GM21717 (cell line): ENCODE measurements at regions not wholly inside any gene's neighbourhood (a gene's known extent, or its start where the extent isn't known, plus 50 kb on each side); places are given as distances from the start of the nearest gene placed in this dataset.

ENCODE experiments used
- ATAC-seq: cut with Tn5 transposase; IDR thresholded peaks from one replicate; pipeline ENCODE4 v1.9.1; 2021; ENCODE audit warnings: mild to moderate bottlenecking, moderate library complexity; ENCODE audit not compliant: unreplicated experiment

DNA sequence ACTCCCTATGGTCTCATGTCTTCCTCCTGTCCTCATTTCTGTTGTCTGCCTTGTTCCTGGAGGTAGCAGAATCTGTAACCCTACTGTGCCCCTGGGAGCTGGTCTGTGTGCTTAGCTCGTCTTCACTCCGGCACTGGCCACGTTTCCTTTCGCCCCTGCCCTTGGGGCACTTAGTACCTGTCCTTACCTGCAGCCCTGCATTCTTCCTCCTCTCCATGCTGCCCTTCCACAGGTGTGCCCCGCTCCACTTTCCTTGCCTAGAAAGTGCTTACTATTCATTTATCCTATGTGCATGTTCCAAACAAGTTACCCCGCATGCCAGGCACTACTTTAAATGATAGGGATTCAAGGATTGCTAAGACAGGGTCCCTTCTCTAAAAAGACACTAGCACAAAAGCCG is 199.9 kb upstream of the ZMIZ1 start:
- ATAC-seq: no peak

GRCh38 chr10:78869508-78870454 is 199.0 kb upstream of the ZMIZ1 start:
- no peak for ATAC-seq

DNA sequence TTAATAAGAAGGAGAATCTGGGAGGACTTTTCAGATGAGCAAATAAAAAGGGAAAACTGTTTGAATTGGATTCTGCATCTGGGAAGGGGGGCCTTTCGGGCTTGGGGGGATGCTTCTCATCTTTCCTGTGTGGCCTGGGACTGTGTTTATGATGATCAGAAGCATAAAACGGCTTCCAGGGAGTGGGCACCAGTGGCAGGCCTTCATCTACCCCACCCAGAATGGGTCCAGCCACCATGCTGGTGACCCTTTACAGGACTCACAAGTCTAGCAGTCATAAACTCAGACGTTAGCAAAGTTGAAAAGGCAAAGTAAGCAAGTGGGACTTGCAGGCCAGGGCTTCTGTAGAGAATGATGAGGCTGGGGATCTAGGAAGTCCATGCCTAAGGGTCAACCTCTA is 198.3 kb upstream of the ZMIZ1 start:
- ATAC-seq: no peak

DNA sequence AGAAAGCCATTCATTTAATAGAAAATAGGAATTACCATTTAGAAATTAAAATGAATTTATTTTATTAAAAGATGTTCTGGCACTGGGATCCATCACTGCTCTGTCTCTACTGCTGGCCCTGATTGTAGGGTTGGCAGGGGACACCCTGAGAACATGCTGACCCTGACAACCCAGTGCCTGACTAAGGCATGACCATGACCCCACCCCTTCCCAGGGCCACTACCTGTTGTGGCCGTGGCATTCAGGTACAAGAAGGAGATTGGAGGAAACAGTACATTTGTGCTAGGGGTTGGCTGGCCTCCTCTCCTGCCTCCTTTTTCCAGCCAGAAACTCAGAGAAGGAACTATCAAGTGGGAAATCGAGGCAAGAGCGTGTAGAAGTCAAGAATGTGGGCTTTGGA is 197.0 kb upstream of the ZMIZ1 start:
- ATAC-seq: no peak

GRCh38 chr10:78873413-78873812 is 195.4 kb upstream of the ZMIZ1 start:
- no peak for ATAC-seq

DNA sequence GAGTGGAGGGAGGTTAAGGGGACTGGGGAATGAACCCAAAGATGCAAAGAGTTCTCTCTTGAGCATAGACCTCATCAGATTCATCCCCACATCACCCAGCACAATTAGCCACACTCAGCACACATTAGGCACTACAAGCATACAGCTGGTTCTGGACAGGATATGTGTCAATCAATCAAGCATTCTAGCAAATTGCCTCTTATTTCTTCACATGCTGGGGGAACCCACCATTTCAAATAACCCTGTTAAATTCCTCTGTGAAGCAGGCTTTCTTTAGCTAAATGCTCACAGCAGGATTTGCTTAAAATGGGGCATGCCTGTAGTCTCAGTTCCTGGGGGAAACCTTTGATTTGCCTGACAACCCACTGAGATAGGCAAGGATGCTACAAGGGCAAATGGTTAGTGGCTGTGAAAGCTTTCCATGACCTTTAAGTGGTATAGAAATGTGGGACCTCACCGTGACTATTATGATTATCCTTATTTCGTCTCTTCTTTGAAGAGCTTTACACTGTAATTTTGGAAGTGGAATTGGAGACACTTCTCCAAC is 193.4 kb upstream of the ZMIZ1 start:
- no peak for ATAC-seq

- ATAC-seq: no peak
Measured at GRCh38 chr10:78875932-78876331, 192.8 kb upstream of the ZMIZ1 start.

GRCh38 chr10:78876449-78876848 is 192.3 kb upstream of the ZMIZ1 start:
- ATAC-seq: no peak

- ATAC-seq: no peak
Measured at GRCh38 chr10:78879621-78880020, 189.1 kb upstream of the ZMIZ1 start.

- no peak for ATAC-seq
Measured at GRCh38 chr10:78886129-78886528, 182.6 kb upstream of the ZMIZ1 start.

DNA sequence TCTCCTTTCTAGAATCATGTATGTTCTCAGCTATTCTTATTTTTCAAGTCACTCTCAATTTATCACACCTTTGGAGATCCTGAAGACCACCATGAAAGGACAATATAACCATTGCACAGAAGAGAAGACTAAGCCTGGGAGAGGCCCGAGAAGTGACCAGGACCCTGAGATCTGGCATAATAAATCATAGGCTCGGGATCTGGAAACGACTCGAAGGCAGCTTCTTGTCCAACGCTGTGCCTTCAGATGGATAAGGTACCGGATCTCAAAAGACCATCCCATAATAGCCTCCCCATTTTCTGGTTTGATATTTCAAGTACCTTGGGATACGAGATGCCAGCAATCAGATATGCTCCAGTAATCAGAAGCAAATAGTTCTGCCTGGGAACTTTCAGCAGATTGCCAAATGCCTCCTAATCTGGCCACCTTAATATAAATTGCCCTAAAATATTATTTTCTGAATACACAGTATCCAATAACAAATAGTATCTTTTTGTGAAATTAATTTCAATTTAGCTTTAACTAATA is 179.2 kb upstream of the ZMIZ1 start:
- no peak for ATAC-seq

GRCh38 chr10:78890506-78890905 is 178.3 kb upstream of the ZMIZ1 start:
- ATAC-seq: no peak

DNA sequence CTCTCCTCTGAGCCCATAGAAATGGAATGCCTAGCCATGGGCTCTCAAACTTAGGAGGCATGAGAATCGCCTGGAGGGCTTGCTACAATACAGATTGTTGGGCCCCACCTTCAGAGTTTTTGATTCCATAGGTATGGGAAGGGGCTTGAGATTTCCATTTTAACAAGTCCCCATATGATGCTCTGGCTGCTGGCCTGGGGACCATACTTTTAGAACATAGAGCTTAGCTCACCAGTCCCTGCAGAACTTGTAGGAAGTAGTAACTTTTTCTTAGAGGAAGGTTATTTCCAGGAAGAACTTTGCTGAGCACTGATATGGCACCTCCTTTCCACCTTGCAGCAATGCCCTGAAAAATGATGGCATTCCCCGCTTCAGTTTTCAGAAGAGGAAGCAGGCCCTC is 177.0 kb upstream of the ZMIZ1 start:
- no peak for ATAC-seq

DNA sequence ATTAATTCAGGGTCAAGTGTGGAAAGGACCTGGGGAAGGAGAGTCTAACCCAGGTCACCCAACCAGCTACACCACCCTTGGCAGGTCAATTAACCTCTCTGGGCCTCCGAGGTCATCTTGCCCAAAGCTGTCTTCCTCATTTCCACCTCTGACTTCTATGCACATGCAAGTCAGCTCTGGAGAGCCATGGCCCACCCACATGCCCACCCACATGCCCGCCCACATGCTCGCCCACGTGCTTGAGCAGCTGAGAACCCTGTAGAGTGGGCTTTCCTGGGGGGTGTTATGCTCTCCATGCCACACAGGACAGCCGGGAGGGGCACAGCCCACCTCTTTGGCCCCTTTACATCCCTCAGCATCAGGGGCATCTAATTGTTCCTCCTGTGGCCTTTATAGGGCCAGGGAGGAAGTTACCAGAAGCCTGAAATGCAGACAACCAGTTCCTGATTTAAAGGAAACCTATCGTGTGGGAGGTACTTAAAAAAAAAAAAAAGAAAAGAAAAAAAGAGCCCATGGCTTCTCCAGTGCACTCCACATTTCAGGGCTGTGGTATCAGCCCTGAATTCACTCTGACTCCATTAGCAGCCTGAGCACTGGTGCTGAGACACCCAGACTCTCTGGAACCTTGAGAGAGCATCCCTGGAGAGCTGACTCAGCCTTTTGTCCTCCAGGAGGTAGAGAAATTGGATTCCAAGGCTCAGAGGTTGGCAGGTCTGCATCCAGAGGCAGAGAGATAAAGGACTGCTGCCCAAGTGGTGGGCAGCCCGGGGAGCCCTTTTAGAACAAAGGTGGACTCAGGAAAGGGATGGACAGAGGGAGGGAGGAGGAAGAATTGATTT is 176.2 kb upstream of the ZMIZ1 start:
- ATAC-seq: no peak

DNA sequence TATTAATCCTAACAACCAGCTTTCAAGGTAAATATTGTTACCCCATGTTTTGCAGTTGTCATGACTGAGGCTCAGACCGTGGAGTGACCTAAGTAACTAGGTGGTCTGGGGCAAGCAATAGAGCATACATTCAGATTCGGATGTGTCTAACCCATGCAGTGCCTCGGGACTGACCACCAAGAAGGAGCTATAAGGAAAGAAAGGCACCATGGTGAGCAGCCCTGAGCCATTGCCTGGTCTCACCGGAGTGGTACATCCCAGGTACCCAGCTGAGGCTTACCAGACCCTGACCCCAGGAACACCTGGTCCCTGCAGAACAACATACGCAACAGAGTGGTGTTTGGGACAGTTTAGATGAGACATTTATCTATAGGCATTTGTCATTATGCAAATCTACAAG is 175.5 kb upstream of the ZMIZ1 start:
- no peak for ATAC-seq

GRCh38 chr10:78894089-78894840 is 174.5 kb upstream of the ZMIZ1 start:
- no peak for ATAC-seq

DNA sequence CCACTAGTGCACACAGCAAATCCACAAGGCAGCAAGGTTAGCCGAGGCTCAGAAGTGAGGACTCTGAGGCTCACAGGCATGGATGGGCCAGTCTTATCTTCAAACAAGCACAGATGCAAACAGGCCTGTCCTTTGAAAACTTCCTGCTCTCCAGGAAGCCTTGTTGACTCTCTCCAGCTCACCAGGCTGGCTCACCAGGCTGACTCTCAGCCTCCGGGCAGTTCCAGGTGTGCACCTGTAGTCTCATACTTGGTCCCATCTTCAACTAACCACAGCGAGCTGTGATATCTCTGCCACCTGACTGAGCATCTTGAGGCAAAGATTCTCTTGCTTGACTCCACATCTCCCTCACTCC is 173.9 kb upstream of the ZMIZ1 start:
- no peak for ATAC-seq

GRCh38 chr10:78895469-78895868 is 173.3 kb upstream of the ZMIZ1 start:
- no peak for ATAC-seq

GRCh38 chr10:78896159-78896928 is 172.4 kb upstream of the ZMIZ1 start:
- no peak for ATAC-seq
